Fibroblast of the aortic adventitia (primary cell): ENCODE measurements at regions not wholly inside any gene's neighbourhood (a gene's known extent, or its start where the extent isn't known, plus 50 kb on each side); places are given as distances from the start of the nearest gene placed in this dataset.
"Not testable (repeated sequence)": the region's sequence is repeated elsewhere in the genome, so short reads cannot be mapped to it uniquely, and the experiment has no call there.

Source experiments
- DNase-seq: peaks from one replicate; pipeline ENCODE4 v3.0.0-alpha.2; 2010; ENCODE audit warnings: low read depth
- H3K4me3 ChIP-seq: 2 replicates; pipeline ENCODE4 v1.5.1; 2011; ENCODE audit warnings: low read depth, mild to moderate bottlenecking, control low read depth, low read length, moderate library complexity
- CTCF ChIP-seq: IDR thresholded peaks from 2 replicates; pipeline ENCODE4 v1.5.1; 2011; ENCODE audit warnings: mild to moderate bottlenecking, low read length, control low read depth, inconsistent platforms; ENCODE audit not compliant: insufficient read depth

- TF ChIP-seq CTCF = no peak
- H3K4me3 ChIP-seq = no peak overlapping the region
- DNase-seq = no peak
Measured at GRCh38 chr11:100592619-100593260, 94.3 kb upstream of the ARHGAP42 start.

DNA sequence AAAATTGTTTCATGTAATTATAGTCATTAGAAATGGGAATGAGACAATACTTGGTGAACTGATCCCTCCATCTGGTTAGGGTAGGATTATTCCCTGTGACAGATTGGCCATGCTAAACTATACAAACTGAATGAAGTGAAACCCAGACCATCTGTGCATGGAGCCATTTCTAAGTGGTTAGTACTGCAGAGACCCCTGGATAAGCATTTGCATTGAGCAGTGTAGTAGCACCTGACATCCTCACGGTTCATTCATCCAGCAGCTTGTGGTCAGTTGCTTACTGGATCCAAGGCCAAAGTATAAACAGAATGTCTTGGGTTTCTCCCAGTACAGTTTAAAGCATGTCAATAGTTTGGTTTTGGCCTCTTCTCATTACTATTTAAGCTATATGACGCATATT is 93.8 kb upstream of the ARHGAP42 start:
- H3K4me3 ChIP-seq = no peak overlapping the region
- TF ChIP-seq CTCF = no peak
- no peak for DNase-seq

DNA sequence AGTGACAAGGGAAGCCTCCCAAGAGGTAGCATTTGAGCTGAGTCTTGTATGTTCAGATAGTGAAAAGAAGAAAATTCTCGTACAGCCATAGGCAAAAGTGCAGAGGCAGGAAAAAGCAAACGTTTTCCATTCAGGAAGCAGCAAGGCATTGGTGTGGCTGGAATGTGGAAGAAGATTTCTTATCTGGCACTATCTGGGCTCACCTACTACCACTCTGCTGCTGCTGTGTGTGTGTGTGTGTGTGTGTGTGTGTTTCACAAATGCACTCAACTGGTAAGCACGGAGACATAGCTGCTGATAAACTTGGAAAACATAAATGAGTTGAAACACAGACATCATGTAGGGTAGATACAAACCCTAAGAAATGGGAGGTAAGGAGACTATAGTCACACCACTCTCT is 92.8 kb upstream of the ARHGAP42 start:
- TF ChIP-seq CTCF = no peak
- no peak for DNase-seq
- no peak overlapping the region for H3K4me3 ChIP-seq

DNA sequence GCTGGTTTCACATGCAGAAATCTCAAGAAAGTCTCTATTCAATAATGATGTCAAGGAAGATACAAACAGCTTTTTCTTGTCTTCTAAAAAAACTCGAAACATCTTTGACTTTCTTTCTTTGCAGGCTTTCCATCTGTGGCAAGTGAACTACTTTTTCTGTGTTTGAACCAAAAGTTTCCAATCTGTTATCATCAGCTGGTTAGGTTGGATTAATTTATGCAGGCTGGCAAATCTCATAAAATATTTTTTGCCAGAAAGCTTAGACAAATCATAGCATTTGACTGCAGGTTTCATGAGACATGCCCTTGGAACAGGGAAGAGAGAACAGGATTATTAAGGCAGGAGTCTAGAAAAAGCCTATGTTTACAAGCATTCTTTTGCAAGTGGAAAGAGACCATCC is 86.1 kb upstream of the ARHGAP42 start:
- TF ChIP-seq CTCF = no peak
- DNase-seq = no peak
- H3K4me3 ChIP-seq = no peak overlapping the region

GRCh38 chr11:100602716-100603115 is 84.4 kb upstream of the ARHGAP42 start:
- TF ChIP-seq CTCF = no peak
- peak; percentile 31 for DNase-seq

DNA sequence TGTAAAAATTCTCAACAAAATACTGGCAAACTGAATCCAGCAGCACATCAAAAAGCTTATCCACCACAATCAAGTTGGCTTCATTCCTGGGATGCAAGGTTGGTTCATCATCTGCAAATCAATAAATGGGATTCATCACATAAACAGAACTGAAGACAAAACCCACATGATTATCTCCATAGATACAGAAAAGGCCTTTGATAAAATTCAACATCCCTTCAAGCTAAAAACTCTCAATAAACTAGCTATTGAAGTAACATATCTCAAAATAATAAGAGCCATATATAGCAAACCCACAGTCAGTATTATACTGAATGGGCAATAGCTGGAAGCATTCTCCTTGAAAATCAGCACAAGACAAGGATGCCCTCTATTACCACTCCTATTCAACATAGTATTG is 79.3 kb upstream of the ARHGAP42 start:
- H3K4me3 ChIP-seq, DNase-seq: not testable (repeated sequence)

More at GRCh38 chr11:100602716-100603115, 84.4 kb upstream of the ARHGAP42 start:
- H3K4me3 ChIP-seq = no peak overlapping the region

GRCh38 chr11:100612766-100613165 is 74.3 kb upstream of the ARHGAP42 start:
- TF ChIP-seq CTCF = no peak
- H3K4me3 ChIP-seq = no peak overlapping the region
- no peak for DNase-seq
